Left lung (tissue), 4 donors: ENCODE measurements at regions not wholly inside any gene's neighbourhood (a gene's known extent, or its start where the extent isn't known, plus 50 kb on each side); places are given as distances from the start of the nearest gene placed in this dataset.
A peak's percentile ranks its signal among the peaks of the same experiment; 100 is the strongest.

Source experiments
- ATAC-seq: fragments of 200-7000 bp; cut with Tn5 transposase; one replicate; pipeline ENCODE4 v1.9.1; 2020; ENCODE audit warnings: moderate library complexity
- DNase-seq, 4 donors: peaks; one replicate each; pipeline ENCODE4 v3.0.0-alpha.2; 2013 to 2020
- H3K27ac ChIP-seq, 2 donors: fragments of 200-600 bp; sonication (generic) in 1 of 2; one replicate each; pipeline versions ENCODE4 v1.5.0 to v1.8.0; 2020 to 2021
- H3K27me3 ChIP-seq, 2 donors: fragments of 200-600 bp; sonication (generic) in 1 of 2; one replicate each; pipeline versions ENCODE4 v1.5.0 to v1.8.0; 2020 to 2021
- H3K36me3 ChIP-seq, 2 donors: fragments of 200-600 bp; sonication (generic) in 1 of 2; one replicate each; pipeline versions ENCODE4 v1.5.0 to v1.8.0; 2020 to 2021
- H3K4me1 ChIP-seq, 2 donors: fragments of 200-600 bp; one replicate each; pipeline ENCODE4 v1.8.0; 2021
- H3K4me3 ChIP-seq, 2 donors: fragments of 200-600 bp; sonication (generic) in 1 of 2; one replicate each; pipeline versions ENCODE4 v1.5.0 to v1.8.0; 2020 to 2021; ENCODE audit warnings: mild to moderate bottlenecking in 1 of 2
- H3K9me3 ChIP-seq, 2 donors: fragments of 200-600 bp; sonication (generic) in 1 of 2; one replicate each; pipeline versions ENCODE4 v1.5.0 to v1.8.0; 2020 to 2021
- intact Hi-C, 2 donors: fragments of 100-400 bp; cut with DNase I; formaldehyde crosslinking; loops; one replicate each; pipeline versions ENCODE4 v1.11.2 to v1.14.2; 2022
- TF ChIP-seq, protein P1 (sequence below), 2 donors: fragments of 200-600 bp; sonication (generic) in 1 of 2; IDR thresholded peaks; one replicate each; pipeline versions ENCODE4 v1.5.0 to v1.8.0; 2021; ENCODE audit warnings: antibody characterized with exemption in 2 of 2
- donor health status: DM: no; HTN: yes; CAD: no.
- donor health status: DM: no; HTN: no; CAD: no.

DNA sequence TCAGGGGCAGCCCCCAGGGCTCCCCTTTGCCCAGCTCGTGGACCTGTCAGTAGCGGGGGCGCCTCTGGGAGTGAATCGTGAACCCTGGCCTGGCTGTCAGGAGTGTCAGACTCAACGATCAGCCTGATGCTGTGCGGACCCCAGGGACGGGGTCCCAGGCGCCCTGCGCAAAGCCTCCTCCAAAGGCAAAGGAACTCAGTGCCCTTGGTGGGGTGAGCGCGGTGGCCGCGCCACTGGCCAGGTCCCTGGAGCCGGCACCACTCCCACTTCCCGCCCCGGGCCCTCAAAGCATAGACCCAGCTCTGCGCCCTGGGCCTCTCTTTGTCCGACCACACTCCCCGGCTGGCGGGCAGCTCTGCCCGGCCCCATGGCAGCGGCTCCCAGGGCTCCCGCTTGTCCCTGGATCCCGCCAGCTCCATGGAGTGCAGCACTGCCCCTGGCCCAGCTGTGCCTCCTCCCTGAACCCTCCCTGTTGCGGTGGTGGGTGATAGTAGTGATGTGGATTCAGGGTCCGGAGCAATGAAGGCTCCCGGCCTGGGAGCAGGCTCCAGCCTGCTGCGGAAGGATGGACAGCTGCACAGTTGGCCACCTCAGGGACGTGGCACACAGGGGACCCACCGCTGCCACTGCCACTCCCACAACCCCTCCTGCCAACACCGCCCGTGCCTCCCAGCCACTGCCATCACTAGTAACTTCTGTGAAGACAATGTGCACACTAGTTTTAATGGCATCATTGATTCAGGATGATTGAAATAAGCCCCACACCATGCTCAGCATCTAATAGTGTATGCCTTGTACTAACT lies 263.8 kb downstream of the ZBBX start:
- TF ChIP-seq, protein P1, sequence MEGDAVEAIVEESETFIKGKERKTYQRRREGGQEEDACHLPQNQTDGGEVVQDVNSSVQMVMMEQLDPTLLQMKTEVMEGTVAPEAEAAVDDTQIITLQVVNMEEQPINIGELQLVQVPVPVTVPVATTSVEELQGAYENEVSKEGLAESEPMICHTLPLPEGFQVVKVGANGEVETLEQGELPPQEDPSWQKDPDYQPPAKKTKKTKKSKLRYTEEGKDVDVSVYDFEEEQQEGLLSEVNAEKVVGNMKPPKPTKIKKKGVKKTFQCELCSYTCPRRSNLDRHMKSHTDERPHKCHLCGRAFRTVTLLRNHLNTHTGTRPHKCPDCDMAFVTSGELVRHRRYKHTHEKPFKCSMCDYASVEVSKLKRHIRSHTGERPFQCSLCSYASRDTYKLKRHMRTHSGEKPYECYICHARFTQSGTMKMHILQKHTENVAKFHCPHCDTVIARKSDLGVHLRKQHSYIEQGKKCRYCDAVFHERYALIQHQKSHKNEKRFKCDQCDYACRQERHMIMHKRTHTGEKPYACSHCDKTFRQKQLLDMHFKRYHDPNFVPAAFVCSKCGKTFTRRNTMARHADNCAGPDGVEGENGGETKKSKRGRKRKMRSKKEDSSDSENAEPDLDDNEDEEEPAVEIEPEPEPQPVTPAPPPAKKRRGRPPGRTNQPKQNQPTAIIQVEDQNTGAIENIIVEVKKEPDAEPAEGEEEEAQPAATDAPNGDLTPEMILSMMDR (IDR thresholded peaks at IDR 0.05): no peak
- DNase-seq (peak in 1 of 4 donors; percentile 67), ATAC-seq (no peak)

DNA sequence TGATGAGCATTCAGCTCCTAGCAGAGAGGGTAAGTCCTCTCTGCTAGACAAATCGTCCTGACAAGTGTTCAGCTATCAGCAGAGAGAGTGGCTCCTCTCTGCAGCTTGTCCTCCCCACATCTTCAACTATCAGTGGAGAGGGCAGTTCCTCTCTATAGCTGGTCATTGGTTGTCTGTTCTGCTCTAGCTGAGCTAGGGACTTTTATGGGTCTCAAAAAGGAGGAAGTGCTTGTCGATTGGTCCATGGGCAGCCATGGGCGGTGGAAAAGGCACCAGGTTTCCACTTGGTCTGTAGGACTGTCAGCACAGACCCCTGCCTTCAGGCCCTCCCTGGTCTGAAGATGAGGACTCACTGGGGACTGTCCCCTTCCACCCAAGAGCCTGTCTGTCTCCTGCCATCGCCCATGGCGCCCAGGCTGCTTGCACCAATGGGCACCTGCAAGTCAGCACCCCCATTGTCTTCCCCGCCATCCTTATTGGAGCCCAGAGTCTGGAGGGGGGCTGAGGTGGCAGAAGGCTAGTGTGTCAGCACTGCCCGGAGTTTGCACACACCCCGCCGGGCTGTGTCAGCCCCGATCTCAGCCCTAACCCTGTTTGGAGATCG lies 264.7 kb downstream of the ZBBX start:
- no peaks in the 10 kb centered on the region for H3K36me3 ChIP-seq
- H3K9me3 ChIP-seq: peaks cover 0 to 7% of the 10 kb centered on the region in 2 donors
- intact Hi-C loops: no loop called here
- H3K27me3 ChIP-seq: no peaks in the 10 kb centered on the region
- H3K27ac ChIP-seq: no peak overlapping the region
- no peak overlapping the region for H3K4me3 ChIP-seq
- DNase-seq: peak in 1 of 4 donors; percentile 31
- ATAC-seq: no peak
- TF ChIP-seq, protein P1 (IDR thresholded peaks at IDR 0.05): no peak
- H3K4me1 ChIP-seq: no peaks in the 10 kb centered on the region

More for the DNA sequence above, 263.8 kb downstream of the ZBBX start:
- H3K4me3 ChIP-seq: no peak overlapping the region
- no peaks in the 10 kb centered on the region for H3K27me3 ChIP-seq
- peaks cover 0 to 7% of the 10 kb centered on the region in 2 donors for H3K9me3 ChIP-seq
- intact Hi-C loops: no loop called here
- no peaks in the 10 kb centered on the region for H3K36me3 ChIP-seq
- no peaks in the 10 kb centered on the region for H3K4me1 ChIP-seq
- H3K27ac ChIP-seq: no peak overlapping the region

DNA sequence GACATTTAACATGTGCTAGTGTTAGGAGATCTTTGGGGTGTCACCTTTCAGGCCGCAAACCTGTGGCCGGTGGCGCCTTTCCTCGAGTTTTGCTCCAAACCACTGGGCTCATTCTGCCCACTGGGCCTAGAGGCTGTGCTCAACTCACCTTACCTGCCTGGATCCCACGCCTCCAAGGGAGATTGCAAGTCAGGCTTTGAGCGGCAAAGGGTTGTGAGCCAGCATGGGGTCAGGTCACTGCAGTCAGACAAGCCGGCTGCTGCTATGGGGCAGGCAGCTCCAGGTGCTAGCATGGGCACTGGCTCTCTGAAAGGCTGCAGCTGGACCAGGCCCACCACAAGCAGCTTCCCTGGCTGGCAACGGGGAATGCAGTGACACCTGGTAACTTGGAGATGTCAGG lies 265.5 kb downstream of the ZBBX start:
- ATAC-seq (no peak), DNase-seq (peak in 1 of 4 donors; percentile 48)
- H3K4me3 ChIP-seq: no peak overlapping the region
- H3K4me1 ChIP-seq: no peaks in the 10 kb centered on the region
- intact Hi-C loops: no loop called here
- no peaks in the 10 kb centered on the region for H3K36me3 ChIP-seq
- TF ChIP-seq, protein P1 (IDR thresholded peaks at IDR 0.05): no peak
- H3K27me3 ChIP-seq: no peaks in the 10 kb centered on the region
- no peak overlapping the region for H3K27ac ChIP-seq
- H3K9me3 ChIP-seq: peaks cover 0 to 7% of the 10 kb centered on the region in 2 donors

DNA sequence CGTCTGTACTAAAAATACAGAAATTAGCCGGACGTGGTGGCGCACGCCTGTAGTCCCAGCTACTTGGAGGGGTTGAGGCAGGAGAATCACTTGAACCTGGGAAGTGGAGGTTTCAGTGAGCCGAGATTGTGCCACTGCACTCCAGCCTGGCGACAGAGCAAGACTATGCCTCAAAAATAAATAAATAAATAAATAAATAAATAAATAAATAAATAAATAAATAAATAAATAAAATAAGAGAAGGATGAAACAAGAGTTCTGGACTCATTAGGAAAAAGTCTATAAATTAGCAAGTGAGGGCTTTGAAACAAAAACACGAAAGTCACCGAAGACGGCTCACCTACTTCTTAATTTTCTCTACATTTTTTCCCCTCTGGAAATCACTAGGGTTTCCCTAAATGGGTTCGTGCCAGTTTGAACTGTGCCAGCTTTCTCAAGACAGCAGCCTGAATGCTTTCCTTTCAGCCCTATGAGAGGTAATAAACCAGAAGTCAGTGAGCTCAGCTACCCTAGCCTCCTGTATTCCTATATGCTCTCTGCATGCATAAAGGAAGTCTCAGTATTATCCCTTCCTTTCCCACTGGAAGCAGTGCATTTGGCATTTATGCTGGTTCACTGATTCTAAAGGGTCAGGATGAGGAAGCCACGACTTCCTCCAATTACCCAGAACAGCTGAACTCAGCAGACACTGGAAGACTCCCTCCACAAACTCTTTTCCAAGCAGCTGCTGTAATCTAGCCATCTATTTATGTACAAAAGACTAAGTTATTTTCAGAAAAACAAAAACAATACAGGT lies 266.9 kb downstream of the ZBBX start:
- intact Hi-C loops: no loop called here
- TF ChIP-seq, protein P1 (IDR thresholded peaks at IDR 0.05): no peak
- Histone ChIP-seq H3K36me3 (no peaks in the 10 kb centered on the region), H3K27ac (no peak overlapping the region), H3K4me1 (no peaks in the 10 kb centered on the region), H3K27me3 (no peaks in the 10 kb centered on the region), H3K4me3 (no peak overlapping the region), H3K9me3 (peaks cover 0 to 7% of the 10 kb centered on the region in 2 donors)
- DNase-seq (peak in 2 of 4 donors; percentile 2 to 20), ATAC-seq (no peak)

DNA sequence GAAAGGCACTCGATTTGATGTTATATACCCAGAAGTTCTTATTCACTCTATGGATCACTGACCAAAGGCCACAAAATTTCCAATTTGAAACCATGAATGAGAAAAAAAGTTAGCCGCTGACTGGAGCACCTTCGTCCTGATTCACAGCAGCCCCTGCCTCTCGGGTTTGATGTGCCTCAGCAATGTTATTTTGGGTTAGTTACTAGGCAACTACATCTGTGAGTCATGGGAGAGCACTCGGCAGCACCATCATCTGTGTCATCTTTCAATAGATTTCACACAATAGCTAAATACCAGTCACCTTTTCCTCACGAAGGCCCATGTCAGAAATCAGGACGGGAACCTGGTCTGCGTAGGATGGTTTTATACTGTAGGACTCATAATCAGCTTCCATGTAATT lies 269.2 kb downstream of the ZBBX start:
- intact Hi-C loops: no loop called here
- H3K4me1 ChIP-seq: no peaks in the 10 kb centered on the region
- H3K9me3 ChIP-seq: peaks cover 0 to 2% of the 10 kb centered on the region in 2 donors
- no peak for DNase-seq
- no peak overlapping the region for H3K4me3 ChIP-seq
- H3K27ac ChIP-seq: no peak overlapping the region
- no peaks in the 10 kb centered on the region for H3K36me3 ChIP-seq
- TF ChIP-seq, protein P1 (IDR thresholded peaks at IDR 0.05): no peak
- ATAC-seq: no peak
- no peaks in the 10 kb centered on the region for H3K27me3 ChIP-seq
